NCI-H2029 treated with DMSO at 0.1 percent for 48 hours (cell line): ENCODE measurements at regions not wholly inside any gene's neighbourhood (a gene's known extent, or its start where the extent isn't known, plus 50 kb on each side); places are given as distances from the start of the nearest gene placed in this dataset.
A peak's percentile ranks its signal among the peaks of the same experiment; 100 is the strongest.
"Not testable (repeated sequence)": the region's sequence is repeated elsewhere in the genome, so short reads cannot be mapped to it uniquely, and the experiment has no call there.

Experiments used
- DNase-seq: peaks from one replicate; lab custom pipeline; 2025; lab: John Stamatoyannopoulos, UW

DNA sequence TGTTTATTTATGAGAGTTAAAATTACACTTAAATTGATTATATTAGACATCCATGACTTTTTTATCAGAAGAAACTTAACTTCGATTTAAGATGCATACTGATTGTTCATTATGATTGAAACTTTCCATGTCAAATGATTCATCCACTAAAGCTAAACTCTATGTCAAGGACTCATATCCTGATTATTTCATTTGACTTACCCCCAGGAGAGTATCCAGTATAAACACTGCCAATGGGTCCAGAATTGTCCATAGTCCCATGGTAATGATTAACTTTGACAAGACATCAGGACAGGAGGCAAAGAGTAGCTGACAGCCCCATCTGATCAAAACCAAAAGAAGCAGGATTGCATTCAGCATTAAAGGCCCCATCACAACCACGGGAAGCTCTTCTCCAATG is 709.9 kb downstream of the TFAP2A start:
- no peak for DNase-seq

DNA sequence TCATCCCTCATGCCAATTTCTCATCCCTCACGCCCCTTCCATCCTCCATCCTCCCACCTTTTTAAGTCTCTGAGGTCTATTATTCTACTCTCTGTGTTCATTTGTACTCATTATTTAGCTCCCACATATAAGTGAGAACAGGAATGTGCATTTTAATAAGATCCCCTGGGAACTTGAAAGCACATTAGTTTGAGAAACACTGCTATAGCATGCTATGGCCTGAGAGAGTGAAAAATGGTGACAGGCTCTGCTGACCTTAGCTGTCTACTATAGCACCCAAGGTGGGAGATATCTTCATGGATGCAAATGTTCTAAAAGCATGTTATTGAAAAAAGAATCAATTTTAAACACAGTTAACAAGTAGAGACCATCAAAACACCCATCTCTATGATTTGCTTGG is 712.0 kb downstream of the TFAP2A start:
- DNase-seq = no peak

DNA sequence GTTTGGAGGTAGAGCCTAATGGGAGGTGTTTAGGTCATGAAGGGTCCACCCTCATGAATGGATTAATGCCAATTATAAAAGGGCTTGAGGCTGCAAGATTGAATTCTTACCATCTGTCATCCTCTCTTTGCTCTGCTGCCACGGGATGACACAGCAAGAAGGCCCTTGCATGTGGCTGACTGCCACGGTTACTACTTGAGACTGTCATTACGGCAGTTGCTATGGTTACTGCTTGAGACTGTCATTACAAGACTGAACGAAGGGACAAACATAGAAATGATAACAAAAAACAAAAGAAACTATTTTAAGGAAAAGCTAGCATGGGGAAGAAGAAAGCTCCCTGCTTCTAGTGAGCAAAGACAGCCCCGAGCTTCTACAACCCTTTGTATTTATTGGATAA is 715.0 kb downstream of the TFAP2A start:
- DNase-seq = peak; percentile 28

DNA sequence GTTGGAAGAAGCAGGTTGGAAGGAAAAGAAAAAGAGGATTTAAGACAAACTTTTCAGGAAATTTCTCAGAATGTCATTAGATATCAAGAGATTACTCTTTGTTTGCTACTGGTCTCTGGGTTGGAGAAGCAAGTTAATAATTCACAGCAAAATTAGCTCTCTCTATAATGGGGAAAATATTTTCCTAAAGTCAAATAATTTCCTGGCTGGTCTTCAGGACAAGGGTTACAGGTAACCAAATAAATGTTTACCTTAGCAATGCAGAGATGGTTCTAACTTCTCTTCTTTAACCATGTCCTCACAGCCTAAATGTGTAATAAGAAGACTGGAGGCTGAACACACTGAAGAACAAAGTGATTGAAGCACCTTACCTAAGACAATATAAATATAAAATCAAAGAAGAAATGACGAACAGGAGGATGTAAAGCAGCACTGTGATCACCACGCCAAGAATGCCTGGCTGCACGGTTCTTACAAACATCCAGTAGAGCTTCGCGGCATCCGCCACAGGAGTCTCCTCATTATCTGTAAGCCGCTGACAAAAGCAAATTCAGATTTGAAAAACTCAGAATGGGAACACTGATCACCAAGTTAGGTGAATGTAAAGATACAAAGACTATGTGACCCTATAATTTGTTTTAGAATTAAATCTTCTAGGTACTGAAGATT is 717.5 kb downstream of the TFAP2A start:
- no peak for DNase-seq

DNA sequence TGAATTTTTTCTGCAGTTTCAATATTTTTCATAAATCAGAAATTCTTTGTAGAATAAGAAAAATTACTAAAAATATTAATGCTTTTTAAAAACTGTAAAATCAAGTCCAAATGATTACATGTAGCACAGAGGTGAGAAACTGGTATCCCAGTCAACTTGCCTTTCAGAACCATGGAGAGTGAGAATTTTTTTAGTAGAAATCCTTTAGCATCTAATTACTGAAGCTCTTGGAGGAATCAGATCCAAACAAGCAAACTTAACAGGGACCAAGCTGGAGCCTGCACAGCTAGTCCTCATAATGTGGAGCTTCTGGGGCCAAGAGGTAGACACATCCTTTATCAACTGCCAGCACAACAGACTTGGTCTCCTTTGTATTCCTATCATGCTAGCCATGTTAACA is 724.5 kb downstream of the TFAP2A start:
- DNase-seq = no peak

DNA sequence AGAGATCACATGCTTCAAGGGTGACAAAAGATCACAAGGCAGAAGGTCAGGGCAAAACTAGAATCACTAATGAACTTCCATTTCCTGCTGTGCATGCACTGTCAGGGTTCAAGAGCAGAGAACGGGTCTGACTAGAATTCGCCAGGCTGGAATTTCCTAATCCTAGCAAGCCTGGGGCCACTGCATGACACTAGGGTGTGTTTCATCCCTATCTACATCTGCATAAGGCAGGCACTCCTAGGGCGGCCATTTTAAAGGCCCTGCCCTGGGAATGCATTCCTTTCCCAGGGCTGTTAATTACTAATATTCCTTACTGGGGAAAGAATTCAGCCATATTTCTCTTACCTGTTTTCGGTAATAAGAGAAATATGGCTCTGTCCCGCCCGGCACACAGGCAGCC is 734.1 kb downstream of the TFAP2A start:
- not testable (repeated sequence) for DNase-seq

DNA sequence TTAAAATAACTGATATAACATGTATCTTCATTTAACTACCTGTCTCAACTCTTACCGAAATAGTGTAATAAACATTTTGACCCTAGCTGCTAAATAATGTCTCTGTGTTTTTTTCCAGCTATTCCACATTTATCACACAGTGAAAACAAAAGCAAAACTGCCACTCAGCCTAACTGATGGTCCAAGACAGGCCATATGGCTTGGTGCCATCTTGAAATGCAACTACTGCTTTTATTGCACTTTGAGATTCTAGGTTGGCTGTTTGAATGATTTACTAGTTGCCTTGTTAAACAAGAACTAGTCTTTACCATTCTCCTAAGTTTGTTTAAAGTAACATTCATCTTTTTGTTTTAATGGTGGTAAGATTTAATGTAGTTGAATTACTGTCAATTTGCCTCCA is 739.8 kb downstream of the TFAP2A start:
- DNase-seq = no peak

DNA sequence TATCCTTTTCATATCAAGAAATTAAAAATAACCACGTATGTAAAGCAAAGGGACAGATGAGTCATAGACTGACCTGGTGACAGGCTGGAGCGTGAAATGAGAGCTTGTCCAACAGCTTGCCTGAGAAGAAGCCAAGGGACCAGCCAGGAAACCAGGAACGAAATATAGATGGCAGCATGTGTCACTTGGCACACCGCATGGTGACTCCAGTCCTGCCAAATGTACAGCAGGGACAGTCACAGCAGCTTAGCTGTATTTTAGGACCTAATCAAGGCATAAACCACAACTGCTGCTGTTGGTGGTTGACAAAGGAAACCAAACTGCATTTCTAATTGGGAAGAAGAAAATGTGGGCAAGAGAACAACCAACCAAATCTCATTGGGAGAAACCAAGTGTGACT is 755.0 kb downstream of the TFAP2A start:
- no peak for DNase-seq

DNA sequence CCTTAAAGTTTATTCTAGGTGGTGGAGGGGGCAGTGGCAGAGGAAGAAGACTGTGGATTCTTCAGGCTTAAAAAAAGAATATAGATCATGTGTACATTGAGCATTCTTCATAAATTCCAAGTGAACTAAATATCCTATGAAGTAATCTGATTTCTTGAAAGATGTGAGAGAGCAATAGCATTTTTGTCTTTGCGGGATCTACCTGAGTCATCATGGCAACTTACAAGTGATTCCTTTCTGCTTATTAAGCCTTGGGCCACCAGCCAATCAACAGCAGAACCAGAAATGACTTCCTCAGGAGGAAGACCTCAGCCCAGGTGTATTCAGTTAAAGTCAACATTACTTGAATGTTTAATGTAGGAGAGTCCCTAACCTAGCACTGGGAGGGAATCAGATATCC is 756.9 kb downstream of the TFAP2A start:
- no peak for DNase-seq

DNA sequence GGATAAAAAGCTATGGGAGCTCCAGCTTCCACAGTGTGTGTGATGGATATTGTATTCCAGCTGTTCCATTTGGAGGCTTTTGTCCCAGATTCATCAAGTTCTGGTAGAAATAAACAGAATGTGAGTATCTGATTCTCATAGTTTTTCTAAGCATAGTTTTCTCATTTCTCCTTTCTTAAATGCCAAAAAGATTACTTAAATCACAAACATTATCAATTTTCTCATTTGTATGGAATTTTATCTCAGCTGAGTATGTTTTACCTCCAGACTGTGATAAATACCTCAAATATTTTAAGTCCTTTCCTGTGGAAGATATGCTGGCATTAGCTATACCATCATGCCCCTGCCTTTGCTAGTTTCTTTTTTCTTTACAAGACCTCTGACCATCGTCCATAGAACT is 767.3 kb downstream of the TFAP2A start:
- DNase-seq = no peak

DNA sequence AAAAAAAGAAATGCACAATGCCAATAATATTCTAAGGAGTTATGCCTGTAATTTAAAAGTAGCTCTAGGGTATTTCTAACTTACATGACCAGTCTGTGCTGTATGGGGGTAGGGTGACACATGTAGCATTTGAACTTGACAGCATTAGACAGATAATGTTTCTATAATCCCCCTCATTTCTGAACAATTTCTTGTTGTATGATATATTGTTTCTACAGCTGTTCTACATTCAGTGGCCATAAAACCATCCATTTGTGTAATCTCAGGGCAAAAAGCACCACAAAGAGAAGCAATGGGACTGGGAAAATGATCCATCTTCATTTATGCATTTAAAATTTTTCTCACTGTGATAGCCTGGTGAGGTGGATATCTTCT is 767.8 kb downstream of the TFAP2A start:
- no peak for DNase-seq

DNA sequence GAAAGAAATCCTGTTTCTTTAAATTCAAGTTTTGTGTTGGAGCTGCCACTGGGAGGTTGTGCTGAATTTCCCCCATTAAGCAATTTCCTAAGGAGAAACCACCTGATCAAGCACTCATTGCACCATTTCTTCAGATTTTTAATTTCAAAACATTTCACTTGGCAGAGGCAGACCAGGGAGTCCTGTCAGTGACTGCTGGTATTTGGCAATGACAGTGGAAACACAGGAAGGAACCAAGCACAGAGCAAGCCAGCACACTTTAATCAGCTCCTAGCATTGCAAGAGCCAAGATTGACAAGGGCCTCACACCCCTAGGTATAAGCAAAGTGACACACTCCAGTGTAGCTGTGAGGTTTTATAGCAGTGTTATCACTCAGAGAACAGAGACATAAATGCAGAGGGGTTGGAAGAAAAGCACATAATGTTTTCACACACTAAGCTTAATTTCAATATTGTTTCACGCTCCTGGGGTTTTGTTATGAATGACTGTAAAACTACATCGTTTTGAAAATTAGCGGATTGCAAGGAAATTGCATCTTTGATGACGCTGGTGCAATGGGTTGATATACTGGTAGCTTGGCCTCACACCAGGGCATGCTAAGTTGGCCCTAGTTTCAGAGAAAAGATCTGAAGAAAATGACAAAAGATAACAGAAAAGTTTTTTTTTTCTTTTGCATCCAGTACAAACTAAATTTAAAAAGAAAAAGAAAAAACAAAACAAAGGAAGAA is 768.4 kb downstream of the TFAP2A start:
- DNase-seq = no peak

DNA sequence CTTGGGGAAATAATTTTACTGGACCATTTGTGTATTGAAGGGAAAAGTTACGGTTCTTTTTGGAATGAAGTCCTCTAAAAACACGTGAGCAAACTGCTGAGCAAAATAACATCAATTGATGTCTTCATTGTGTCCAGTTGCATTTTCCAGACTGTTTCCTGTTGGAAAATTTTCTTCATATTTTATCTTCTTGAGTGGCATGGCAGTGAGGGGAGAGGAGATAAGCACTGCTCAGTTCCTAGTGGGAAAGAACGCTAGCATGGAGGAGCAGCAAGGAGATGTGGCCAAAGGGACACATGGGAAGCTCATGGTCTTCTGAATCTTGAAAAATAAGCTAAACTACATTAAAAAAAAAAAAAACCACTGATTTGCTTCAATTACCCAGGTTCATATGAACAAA is 776.0 kb downstream of the TFAP2A start:
- no peak for DNase-seq

DNA sequence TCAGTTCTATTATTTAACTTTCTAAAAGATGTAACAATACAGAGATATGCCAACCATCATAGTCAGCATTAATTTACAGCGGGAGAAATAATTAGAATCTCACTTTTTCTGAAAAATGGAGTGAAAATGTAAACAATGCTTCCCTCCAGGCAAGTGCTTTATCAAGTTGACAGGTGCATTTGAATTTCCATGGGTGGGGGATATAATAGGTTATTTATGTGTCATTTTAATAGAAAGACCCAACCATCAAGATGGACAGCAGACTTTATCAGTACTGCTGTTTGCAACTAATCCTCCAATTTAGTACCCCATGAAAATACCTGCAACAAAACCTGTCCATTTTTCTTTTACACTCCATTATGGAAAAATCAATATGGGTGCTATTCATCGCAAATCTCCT is 780.1 kb downstream of the TFAP2A start:
- no peak for DNase-seq

DNA sequence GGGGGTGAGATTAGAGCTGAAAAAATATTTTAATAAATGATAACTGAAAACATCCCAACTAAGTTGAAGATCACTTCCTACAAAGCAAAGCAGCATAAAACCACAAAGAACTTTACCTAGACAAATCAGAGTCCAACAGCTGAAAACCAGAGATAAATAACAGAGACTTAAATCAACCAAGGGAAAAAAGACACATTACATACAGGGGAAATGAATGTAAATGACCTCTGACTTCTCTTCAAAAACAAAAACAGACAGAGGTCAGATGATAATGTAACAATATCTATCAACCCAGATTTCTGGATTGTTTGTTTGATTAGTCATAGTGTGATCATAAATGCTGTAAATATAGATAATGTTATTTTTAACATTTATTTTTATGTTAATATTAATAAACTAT is 782.8 kb downstream of the TFAP2A start:
- no peak for DNase-seq

DNA sequence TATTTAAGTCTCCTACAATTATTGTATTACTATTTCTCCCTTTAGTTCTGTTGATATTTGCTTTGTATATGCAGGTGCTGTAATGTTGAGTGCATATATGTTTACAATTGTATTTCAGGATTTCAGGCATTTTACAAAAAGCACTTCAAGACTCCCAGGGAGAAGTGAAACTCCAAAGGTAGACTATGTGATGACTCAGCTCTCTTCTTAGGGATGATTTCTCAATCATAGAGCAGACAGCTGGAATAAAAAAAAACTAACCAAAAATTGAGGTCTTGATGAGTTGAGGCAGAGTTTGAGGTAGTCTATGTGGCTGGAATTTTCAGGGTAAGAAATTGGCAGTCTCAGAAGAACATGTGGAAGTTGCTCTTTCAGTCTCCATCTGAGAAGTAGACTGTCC is 786.1 kb downstream of the TFAP2A start:
- no peak for DNase-seq

DNA sequence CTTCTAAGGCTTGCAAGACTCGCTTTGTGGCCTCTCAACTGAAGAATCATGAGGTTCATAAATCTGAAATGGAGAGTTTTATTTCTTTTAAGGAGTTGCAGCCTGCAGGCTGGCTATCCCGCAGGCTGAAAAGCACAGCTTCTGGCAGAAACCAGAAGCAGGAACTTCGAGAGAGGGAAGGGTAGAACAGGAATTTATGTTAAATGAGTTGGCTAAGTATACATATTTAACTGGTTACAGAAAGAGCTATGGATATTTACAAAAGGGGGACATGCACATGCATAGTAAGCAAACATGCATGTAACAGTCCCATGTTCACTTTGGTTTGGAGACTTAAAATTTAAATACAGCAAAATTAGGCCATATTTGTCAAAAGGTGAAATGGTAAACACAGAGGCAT is 787.0 kb downstream of the TFAP2A start:
- DNase-seq = no peak

DNA sequence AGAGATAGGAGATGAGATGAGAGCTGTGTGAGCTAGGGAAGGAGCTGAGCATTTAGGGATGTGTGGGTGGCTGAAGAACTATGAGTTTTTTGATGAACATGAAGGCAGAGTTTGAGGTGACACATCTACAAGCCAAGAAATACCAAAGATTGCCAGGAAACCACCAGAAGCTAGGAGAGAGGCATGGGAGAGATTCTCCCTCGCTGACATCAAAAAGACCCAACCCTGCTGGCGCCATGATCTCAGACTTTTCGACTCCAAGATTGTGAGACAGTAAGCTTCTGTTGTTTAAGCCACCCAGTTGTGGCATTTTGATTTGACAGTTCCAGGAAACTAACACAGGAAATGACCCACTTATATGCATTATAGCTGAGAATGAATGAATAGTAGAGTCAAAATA is 790.9 kb downstream of the TFAP2A start:
- DNase-seq = no peak

DNA sequence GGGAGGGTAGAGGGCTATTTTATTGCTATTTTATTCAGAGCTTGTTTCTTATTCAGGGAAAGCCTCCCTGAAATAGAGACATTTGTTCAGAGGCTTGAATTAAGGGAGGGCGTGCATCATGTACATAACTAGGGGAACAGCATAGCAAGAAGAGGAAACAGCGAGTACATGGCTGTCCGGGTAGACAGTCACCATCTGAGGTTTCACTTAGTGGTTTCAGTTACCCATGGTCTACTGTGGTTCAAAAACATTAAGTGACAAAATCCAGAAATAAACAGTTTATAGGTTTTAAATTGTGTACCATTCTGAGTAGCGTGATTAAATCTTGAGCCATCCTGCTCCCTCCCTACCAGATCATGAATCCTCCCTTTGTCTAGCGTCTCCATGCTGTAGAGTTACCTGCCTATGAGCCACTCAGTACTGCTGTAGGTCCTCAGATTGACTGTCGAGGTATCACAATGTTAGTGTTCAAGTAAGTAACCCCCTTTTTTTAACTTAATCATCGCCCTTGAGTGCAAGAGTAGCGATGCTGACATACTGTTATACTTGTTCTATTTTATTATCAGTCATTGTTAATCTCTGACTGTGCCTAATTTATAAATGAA is 791.5 kb downstream of the TFAP2A start:
- no peak for DNase-seq

DNA sequence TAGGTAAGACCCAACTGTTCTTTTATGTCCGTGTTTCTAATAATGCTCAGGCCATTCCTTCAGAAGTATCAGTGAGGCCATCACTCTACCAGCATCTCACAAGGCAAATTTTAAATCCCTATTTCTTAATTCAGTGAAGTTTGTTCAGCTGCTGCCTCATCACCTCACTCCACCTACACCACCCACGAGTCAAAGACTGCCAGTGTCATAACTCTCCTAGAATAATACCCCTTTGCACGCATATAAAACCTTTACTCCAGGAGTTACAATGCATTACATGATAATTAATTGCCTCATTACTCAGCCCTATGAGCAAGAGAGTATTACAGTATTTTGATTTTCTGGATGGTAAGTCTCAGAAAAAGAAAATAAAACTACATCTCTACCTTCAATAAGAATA is 793.6 kb downstream of the TFAP2A start:
- no peak for DNase-seq

DNA sequence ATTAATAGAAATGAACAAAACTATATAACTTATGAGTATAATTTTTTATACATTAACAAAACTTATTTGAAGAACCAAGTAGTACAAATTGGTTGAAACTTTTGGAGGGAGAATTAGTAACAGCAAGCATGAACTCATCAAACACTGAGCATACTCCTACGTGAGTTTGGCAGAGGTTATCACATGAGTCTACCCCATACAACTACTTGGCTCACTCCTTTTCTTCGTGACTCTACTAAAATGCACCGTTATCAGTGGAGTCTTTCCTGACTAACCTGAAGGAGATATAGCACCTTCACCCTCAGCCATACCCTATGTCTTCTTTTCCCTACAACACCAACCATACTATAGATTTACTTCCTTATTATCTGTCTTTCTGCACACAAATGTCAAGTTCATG is 794.2 kb downstream of the TFAP2A start:
- no peak for DNase-seq

DNA sequence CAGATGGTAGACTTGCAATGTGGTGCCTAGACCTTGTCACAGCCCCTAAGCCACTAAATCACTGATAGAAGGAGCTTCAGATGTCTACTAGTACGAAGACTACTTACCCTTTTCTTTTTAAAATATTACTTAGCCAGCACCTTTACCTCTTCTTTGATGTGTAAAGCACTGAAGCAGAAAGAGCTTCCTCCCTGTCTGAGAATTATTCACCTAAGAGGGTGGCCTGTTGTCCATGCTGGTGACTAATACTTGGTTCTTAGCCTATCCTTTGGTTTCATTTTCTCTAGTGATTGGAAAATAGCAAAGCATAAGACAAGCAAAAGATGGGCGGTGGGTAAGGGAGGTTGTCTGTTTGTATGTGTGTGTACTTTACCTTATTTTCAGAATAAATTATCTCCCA is 794.6 kb downstream of the TFAP2A start:
- no peak for DNase-seq

DNA sequence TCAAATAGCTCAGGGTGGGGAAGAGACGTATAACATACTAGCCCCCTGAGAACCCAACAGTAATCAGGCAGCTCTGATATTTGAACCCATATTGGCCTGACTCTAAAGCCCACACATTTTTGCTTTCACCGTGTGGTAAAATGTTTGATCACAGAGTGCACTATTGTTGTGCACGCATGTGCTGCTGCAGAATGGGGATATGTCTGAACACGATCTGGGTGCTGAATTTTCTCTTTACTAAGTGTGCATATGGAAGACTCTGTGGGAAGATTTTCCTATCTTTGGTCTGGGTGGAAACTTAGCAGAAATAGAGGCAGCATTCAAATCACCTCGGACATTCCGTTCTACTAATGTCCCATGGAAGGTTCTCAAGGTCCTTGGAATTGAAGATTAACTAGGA is 800.1 kb downstream of the TFAP2A start:
- DNase-seq = no peak

DNA sequence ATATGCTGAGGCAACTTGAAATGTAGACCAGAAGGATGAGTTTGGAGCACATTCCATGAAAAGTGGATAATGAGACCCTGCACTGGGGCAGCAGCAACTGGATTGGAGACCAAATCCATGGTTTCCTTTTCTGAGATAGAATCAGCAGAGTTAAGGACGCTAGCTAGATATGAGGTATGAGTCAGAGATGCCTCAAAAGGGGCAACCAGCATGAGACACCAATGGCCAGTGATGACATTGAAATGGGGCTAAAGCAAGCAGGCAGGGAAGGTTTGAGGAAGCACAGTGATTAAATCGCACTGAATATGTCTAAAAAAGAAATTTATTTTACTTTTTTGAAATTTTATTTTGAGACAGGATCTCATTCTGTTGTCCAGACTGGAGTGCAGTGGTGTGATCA is 802.4 kb downstream of the TFAP2A start:
- DNase-seq = no peak
